GM20431 (cell line): ENCODE measurements at regions not wholly inside any gene's neighbourhood (a gene's known extent, or its start where the extent isn't known, plus 50 kb on each side); places are given as distances from the start of the nearest gene placed in this dataset.
"Not testable (repeated sequence)": the region's sequence is repeated elsewhere in the genome, so short reads cannot be mapped to it uniquely, and the experiment has no call there.

ENCODE experiments used
- in situ Hi-C: fragments of 300-500 bp; cut with MseI, MboI; formaldehyde crosslinking; loops from one replicate; pipeline ENCODE4 v1.15.0; 2020; ENCODE audit warnings: low sequenced_read_pairs; ENCODE audit not compliant: unreplicated experiment

DNA sequence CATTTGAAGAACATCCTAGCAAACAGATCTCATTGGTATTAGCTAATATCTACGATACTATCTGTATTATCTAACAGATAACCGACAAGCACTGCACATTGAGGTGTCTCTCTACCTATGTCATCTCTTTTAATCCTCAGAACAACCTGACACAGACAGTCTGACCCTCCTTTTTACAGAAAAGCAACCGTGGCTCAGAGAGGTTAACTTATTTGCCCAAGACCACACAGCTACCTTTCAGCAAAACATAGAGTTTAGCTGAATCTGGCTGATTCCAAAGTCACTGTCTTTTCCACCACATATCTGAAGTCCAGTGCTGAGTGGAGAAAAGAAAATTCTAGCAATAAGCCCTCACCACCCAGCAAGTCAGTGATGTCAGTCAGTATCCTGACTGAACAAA, 358.7 kb upstream of the JARID2 start:
- in situ Hi-C loops = no loop called here

DNA sequence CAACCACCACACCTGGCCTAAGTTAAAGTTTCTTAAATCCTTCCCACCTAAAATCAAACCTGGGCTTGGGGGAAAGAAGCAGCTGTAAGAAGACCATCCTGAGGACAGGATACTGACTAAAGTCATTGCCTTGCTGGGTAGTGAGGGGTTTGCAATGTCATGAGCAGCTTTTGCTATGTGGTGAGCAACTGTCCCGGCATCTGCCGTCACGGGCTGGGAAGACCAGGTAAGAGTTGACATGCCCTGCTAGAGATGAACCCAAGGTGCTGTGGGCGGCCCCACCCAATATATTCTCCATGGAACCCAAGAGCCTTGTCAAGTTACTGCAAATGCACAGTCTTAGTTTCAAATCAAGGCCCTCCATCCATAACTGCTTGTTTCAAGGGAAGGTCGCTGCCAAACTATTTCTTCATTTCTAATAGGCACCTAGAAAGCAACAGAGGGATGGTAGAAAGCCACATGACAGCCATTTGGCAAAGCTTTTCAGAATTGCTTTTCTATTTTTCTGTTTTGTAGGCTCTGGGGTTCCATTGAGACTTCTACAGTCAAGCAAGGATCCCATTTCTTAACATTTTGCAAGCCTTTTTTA, 357.8 kb upstream of the JARID2 start:
- in situ Hi-C loops = no loop called here

DNA sequence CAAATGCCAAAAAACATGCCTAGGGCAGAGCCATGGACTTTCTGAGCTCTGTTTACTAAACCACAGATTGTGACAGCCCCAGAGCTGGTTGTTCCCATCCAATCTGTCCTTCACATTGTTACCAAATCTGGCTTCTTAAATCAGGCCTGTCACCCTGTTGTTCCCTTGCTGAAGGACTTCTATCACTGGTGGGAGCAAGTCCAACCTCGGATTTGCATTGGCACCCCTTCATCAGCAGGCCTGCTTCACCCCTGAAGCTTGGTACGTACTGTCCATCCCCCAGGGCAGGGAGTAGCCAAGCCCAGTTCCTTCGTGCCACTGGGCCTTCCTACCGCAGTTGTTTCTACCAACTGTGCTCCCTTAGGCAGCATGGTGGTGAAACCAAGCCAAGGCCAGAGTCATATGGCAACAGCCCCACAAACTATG, 357.3 kb upstream of the JARID2 start:
- in situ Hi-C loops = no loop called here

DNA sequence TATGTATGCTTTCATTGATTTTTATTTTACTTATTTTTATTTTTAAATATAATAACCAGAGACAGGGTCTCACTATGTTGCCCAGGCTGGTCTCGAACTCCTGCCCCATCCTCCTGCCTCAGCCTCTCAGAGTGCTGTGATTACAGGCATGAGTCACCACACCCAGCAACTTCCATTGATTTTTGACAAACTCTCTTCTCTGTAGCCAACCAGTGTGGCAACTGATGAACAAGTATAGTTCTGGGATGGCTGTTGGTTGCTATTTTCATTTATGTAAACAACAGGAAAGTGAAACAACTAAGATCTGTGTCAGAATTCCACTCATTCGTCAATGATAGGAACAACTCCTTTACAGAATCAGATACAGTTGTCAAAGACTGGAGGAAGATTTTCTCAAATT, 356.7 kb upstream of the JARID2 start:
- in situ Hi-C loops = no loop called here

DNA sequence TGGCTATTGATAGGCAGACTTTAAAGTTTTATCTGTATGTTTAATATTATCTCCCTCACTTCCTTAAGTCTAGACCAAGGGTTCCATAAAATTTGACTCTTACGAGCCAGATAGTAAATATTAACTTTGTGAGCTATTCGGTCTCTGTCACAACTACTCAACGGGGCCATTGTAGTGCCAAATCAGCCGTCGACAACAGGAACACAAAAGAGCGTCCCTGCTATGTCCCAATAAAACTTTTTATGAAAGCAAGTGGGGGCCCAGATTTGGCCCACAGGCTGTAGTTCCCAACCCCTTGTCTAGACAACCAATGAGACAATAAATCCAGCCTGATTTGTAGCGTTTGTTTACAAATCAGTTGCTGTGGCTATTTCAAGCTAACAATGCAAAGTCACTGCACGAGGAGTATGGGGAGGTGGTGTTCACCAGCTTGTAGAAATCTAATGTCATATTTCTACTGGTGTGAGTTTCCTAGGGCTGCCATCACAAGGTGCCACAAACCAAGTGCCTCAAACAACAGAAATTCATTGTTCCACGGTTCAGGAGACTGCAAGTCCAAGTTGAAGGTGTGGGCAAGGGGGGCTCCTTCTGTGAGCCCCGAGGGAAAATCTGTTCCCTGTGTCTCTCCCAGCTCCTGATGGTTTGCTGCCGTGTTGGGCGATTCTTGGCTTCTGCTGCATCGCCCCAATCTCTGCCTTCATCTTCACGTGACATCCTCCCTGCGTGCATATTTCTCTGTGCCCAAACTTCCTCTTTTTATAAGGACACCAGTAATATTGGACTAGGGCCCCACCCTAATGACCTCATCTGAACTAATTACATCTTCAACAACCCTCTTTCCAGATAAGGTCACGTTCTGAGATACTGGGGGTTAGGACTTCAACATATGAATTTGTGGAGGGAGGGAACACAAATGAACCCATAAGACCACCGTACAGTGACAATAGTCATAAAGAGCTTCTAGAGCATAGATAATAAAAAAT, 356.0 kb upstream of the JARID2 start:
- in situ Hi-C loops = no loop called here

DNA sequence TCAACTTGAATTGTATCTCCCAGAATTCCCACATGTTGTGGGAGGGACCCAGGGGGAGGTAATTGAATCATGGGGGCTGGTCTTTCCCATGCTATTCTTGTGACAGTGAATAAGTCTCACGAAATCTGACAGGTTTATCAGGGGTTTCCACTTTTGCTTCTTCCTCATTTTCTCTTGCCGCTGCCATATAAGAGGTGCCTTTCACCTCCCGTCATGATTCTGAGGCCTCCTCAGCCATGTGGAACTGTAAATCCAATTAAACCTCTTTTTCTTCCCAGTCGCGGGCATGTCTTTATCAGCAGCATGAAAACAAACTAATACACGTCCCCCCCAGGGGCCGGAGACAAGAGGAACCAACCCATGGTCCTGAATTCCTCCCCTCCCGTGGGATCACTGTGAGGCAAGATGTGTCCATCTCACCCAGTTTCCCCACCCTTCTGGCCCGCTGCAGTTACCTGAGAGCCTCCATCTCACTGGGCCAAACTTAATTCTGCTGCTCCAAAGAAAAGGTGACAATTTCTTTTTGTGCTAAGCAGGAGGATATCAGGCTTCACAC, 354.0 kb upstream of the JARID2 start:
- in situ Hi-C loops = not testable (repeated sequence)

DNA sequence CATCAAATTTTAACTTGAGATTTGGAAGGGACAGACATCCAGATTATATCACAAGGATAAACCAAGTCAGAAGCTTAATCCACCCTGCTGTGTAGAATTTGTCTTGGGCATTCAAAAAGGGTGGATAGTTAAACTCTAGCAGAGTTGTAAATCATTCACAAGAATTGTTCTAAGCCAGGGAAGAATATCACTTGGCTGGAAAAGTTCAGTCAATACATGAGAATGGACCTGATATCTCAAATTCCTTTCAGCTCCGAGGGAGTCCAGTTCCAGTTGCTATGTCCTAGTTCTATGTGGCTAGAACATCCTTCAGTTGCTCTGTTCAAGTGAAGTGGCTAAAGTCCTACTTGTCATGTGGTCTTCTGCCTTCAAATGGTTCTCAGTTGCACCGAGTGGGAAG, 351.8 kb upstream of the JARID2 start:
- in situ Hi-C loops = no loop called here

DNA sequence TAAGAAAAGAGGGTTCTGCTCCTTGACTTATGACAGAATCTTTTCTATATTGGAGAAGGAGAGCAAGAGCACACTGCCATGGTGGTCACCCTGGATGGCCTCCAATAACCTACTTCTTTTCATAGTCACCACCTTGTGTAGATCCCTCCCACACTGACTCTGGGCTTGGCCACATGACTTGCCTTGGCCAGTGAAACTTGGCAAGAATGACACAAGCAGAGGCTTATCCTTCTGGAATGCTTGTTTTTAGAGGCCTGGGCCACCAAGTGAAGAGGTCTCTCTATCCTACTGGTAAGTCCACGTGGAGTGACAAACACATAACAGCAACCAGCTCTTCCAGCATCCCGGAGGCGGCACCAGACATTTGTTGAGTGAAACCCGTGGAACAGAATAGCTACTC, 349.4 kb upstream of the JARID2 start:
- in situ Hi-C loops = no loop called here

DNA sequence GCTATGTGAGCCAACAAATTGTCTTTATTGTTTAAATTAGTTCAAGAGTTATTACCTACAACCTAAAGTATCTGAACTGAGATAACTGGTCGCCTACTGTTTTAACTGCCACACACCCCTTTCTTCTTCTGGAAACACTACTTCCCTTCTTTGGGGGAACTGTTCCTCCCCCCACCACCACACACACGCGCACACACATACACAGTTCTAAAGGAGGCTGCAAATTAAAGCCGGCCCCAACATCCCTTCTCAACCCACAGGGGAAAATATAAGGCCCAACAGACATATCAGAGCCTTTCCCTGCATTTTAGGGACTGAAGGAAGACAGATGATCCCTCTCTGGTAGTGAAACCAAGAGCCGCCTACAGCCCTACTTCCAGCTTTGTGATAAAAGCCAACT, 348.0 kb upstream of the JARID2 start:
- in situ Hi-C loops = no loop called here

DNA sequence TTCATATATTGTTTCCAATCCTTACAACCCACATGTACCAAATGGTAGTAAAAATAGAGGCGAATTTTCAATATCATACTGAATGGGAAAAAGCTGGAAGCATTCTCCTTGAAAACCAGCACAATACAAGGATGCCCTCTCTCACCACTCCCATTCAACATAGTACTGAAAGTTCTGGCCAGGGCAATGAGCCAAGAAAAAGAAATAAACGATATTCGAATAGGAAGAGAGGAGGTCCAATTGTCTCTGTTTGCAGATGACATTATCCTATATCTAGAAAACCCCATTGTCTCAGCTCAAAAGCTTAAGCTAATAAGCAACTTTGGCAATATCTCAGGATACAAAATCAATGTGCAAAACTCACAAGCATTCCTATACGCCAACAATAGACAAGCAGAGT, 346.4 kb upstream of the JARID2 start:
- in situ Hi-C loops = not testable (repeated sequence)

DNA sequence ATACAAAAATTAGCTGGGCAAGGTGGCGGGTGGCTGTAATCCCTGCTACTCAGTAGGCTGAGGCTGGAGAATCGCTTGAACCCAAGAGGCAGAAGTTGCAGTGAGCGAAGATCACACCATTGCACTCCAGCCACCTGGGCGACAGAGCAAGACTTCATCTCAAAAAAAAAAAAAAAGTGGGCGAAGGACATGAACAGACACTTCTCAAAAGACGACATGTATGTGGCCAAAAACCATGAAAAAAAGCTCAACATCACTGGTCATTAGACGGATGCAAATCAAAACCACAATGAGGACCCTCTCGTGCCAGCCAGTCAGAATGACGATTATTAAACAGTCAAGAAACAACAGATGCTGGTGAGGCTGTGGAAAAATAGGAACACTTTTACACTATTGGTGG, 344.9 kb upstream of the JARID2 start:
- in situ Hi-C loops = no loop called here

DNA sequence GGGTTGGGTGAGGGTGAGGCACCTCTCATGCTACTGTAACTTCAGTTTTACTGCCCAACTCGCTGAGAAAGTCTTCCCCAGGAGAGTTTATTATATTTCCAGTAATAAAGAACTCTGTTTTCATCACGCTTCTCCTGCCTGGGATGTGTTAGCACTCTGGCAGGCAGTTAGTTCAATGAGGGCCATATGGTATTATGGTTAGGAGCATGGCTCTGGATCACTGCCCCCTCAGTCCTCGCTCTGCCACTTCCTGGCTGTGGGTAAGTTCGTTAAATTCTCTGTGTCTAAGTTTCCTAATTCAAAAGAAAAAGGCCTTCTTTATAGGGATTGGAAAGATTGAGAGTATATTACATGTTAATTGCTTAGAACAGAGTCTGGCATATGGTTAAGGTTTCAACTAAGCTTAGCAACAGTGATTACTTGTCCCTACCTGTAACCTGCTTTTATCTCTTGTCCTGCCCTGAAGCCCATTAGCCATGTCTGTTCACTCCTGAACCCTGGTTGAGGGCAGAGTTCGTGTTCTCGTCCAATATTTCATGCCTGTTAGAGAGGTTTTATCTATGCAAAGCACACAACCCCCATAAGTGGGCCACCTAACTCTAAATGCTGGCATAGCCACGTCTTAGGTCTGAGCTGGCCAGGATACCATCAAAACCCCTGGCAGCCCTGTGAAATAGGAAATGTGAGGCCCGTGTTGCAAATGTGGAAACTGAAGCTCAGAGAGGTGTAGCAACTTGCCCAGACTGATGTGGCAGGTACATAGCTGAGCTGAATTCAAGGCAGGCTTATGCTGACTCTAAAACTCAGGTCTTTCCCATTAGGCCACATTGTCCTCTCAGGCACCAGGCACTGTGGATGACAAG, 342.5 kb upstream of the JARID2 start:
- in situ Hi-C loops = no loop called here

DNA sequence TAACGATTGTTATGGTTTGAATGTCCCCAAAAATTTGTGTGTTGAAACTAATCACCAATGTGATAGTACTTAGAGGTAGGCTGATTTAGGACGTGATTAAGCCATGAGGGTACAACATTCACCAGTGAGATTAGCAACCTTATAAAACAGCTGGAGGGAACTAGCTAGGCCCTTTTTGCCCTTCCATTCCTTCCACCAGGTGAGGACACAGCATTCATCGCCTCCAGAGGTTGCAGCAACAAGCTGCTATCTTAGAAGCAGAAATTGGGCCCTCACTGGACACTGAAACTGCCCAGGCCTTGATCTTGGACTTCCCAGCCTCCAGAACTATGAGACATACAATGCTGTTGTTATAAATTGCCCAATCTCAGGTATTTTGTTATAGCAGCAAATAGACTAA, 340.7 kb upstream of the JARID2 start:
- in situ Hi-C loops = no loop called here

DNA sequence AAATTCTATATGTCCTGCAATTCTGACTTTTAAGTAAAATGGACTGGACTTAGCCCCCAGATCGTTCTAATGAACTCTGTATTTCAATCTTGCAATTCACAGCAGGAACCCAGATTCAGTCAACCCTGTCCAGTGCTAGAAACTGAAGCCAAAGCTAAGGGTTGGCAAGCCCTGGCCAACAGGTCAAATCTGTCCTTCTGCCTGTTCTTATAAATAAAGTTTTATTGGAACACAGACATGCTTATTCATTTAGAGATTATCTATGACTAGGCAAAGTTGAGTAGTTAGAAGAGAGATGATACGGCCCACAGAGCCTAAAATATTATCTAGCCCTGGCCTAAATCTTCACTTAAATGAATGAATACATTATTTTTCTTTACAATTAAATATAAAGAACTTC, 339.2 kb upstream of the JARID2 start:
- in situ Hi-C loops = no loop called here

DNA sequence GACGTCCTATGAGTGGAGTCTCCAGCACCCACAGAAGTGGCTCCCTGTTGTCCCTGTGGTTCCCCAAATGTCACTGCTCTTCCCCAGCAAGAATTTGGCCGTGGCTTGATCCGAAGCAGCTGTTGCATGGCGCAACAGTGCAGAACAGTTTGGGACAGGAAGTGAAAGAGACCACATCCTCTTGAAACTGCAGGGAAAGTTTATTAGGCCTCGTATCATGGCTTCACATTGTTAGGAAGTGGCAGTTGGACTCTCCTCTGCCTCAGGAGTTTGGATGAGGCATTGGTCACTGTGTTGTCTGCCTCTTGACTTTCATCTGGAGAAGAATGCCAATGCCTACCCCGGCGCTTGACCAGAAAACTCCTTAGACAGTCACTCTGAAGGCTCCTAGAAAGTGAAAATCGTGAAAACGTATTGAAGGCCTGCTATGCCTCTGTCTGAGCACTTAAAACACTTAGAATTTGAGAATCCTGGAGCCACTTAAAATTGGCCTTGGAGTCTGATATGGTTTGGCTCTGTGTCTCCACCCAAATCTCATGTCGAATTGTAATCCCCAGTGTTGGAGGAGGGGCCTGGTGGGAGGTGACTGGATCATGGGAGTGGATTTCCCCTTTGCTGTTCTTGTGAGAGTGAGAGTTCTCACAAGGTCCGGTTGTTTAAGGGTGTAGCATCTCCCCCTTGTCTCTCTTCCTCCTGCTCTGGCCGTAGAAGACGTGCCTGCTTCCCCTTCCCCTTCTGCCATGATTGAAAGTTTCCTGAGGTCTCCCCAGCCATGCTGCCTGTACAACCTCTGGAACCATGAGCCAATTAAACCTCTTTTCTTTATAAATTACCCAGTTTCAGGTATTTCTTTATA, 334.9 kb upstream of the JARID2 start:
- in situ Hi-C loops = no loop called here

DNA sequence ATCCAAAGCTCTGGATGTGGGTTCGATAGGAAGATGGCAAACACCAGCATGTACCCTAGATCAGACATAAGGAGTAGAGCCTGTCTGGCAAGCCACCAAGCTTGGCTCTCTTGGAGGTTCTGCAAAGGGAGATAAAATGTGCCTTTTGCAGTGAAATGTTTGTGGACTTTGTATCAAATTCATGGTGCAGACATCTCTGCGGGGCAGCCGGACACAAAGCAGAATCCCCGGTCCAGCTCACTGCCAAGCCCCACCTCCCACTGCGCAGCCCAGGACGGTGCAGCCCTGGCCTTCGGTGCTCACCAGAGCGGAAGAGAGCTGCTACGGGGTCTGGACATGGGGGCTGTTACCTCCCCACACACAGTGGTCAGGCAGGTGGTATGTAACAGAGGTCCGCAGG, 333.6 kb upstream of the JARID2 start:
- in situ Hi-C loops = no loop called here

DNA sequence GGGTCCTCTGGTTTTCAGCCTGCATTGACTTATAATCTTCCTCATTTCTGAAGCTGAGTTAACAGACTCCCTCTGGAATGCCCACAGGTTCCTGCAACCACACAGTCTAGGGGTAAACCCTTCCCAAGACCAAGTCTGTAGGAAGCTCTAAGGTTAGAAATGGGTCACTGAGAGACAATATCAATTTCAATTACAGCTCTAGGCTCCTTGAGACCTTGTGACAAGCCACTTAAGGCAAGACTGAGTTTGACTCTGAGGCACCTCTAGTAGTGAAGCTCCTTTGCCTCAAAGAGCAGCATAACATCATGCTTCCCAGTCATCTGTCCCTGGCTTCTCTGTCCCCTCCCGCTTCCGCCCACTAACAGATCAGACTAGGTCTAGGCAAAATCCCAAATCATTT, 333.2 kb upstream of the JARID2 start:
- in situ Hi-C loops = no loop called here

DNA sequence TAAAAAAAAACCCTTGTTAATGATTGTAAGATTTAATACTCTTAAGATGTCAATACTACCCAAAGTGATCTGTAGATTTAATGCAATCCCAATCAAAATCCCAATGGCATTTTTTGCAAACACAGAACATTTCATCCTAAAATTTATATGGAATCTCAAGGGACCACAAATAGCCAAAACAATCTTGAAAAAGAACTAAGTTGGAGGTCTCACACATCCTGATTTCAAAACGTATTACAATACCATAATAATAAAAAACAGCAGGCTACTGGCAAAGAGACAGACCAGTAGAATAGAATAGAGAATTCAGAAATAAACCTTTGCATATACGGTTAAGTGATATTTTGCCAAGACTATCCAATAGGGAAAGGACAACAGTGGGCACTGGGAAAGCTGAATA, 331.9 kb upstream of the JARID2 start:
- in situ Hi-C loops = no loop called here
